K562 (cell line): ENCODE measurements at regions not wholly inside any gene's neighbourhood (a gene's known extent, or its start where the extent isn't known, plus 50 kb on each side); places are given as distances from the start of the nearest gene placed in this dataset.

Experiments used
- CBX5 ChIP-seq: IDR thresholded peaks from 2 replicates; pipeline ENCODE4 v1.6.1; 2014; ENCODE audit warnings: low read depth, borderline replicate concordance
- DIDO1 ChIP-seq: fragments of 450-650 bp; IDR thresholded peaks from 2 replicates; pipeline ENCODE4 v1.6.1; 2016; ENCODE audit warnings: low read depth, missing biosample characterization, missing genetic modification characterization
- DPF2 ChIP-seq: fragments of 450-650 bp; IDR thresholded peaks from 2 replicates; pipeline ENCODE4 v1.6.1; 2016
- ELF4 ChIP-seq: fragments of 450-650 bp; formaldehyde crosslinking; IDR thresholded peaks from 2 replicates; pipeline ENCODE4 v1.4.0; 2022; ENCODE audit warnings: missing genetic modification characterization
- FOXJ3 ChIP-seq: sonication (generic); formaldehyde crosslinking; IDR thresholded peaks from 2 replicates; pipeline ENCODE4 v1.4.0; 2020; ENCODE audit warnings: mild to moderate bottlenecking, missing genetic modification reagents
- HDAC1 ChIP-seq, 2 experiments: fragments of 450-650 bp; IDR thresholded peaks; 2 replicates each; pipeline ENCODE4 v1.6.1; 2016 to 2017; ENCODE audit warnings: inconsistent platforms in 1 of 2, mild to moderate bottlenecking in 1 of 2, moderate library complexity in 1 of 2
- ZBTB8A ChIP-seq: fragments of 450-650 bp; IDR thresholded peaks from 2 replicates; pipeline ENCODE4 v1.6.1; 2018; ENCODE audit warnings: mild to moderate bottlenecking, moderate library complexity; ENCODE audit not compliant: partially characterized antibody
- ZNF134 ChIP-seq: fragments of 250-450 bp; sonication (Bioruptor Pico); conservative IDR thresholded peaks from 2 replicates; pipeline ENCODE4 v1.4.0; 2020
- ZNF146 ChIP-seq: IDR thresholded peaks from one replicate; pipeline ENCODE4 v1.6.1; 2018; ENCODE audit warnings: missing compliant biosample characterization; ENCODE audit not compliant: unreplicated experiment
- ZNF408 ChIP-seq: fragments of 250-450 bp; sonication (Bioruptor Pico); IDR thresholded peaks from 2 replicates; pipeline ENCODE4 v1.4.0; 2020; ENCODE audit warnings: low read depth, mild to moderate bottlenecking, moderate library complexity
- TF ChIP-seq, protein P1 (sequence below): fragments of 250-450 bp; sonication (Bioruptor Pico); IDR thresholded peaks from 2 replicates; pipeline ENCODE4 v1.5.1; 2021; ENCODE audit warnings: mild to moderate bottlenecking
- TF ChIP-seq, protein P2 (sequence below): fragments of 250-450 bp; sonication (Bioruptor Pico); IDR thresholded peaks from 2 replicates; pipeline ENCODE4 v1.4.0; 2020; ENCODE audit warnings: mild to moderate bottlenecking
- TF ChIP-seq, protein P3 (sequence below): fragments of 450-650 bp; IDR thresholded peaks from 2 replicates; pipeline ENCODE4 v1.6.1; 2016

DNA sequence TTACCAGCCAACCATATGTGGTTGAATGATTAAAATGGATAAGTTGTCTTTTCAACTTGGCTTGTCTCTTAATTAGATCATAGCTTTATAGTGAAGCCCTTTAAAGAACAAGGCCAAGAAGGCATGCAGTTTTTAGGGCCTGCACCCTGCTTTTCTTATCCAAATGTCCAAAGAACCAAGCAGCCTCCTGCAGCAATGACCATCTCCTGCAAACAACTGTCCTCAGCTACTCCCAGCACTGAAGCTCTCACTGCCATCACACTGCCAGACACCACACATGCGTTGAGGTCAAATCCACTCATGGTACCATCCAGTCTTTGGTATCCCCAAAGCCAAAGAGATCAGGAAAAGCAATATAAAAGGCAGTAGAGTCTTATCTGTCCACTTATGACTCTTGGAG lies 210.3 kb downstream of the ACTR3B start (continued):
- TF ChIP-seq FOXJ3 (no peak), ELF4 (no peak), DIDO1 (tag) (no peak), ZBTB8A (no peak), ZNF134 (CRISPR knock-in tag) (no peak), ZNF146 (CRISPR knock-in tag) (no peak), DPF2 (no peak), ZNF408 (CRISPR knock-in tag) (no peak), CBX5 (no peak), HDAC1 (IDR thresholded peaks at IDR 0.05) (no peak)
- TF ChIP-seq, protein P1, sequence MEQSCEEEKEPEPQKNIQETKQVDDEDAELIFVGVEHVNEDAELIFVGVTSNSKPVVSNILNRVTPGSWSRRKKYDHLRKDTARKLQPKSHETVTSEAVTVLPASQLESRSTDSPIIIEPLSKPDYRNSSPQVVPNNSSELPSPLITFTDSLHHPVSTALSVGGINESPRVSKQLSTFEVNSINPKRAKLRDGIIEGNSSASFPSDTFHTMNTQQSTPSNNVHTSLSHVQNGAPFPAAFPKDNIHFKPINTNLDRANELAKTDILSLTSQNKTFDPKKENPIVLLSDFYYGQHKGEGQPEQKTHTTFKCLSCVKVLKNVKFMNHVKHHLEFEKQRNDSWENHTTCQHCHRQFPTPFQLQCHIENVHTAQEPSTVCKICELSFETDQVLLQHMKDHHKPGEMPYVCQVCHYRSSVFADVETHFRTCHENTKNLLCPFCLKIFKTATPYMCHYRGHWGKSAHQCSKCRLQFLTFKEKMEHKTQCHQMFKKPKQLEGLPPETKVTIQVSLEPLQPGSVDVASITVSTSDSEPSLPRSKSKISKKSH (CRISPR knock-in tag): no peak
- TF ChIP-seq, protein P2, sequence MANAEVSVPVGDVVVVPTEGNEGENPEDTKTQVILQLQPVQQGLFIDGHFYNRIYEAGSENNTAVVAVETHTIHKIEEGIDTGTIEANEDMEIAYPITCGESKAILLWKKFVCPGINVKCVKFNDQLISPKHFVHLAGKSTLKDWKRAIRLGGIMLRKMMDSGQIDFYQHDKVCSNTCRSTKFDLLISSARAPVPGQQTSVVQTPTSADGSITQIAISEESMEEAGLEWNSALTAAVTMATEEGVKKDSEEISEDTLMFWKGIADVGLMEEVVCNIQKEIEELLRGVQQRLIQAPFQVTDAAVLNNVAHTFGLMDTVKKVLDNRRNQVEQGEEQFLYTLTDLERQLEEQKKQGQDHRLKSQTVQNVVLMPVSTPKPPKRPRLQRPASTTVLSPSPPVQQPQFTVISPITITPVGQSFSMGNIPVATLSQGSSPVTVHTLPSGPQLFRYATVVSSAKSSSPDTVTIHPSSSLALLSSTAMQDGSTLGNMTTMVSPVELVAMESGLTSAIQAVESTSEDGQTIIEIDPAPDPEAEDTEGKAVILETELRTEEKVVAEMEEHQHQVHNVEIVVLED (CRISPR knock-in tag): no peak
- TF ChIP-seq, protein P3, sequence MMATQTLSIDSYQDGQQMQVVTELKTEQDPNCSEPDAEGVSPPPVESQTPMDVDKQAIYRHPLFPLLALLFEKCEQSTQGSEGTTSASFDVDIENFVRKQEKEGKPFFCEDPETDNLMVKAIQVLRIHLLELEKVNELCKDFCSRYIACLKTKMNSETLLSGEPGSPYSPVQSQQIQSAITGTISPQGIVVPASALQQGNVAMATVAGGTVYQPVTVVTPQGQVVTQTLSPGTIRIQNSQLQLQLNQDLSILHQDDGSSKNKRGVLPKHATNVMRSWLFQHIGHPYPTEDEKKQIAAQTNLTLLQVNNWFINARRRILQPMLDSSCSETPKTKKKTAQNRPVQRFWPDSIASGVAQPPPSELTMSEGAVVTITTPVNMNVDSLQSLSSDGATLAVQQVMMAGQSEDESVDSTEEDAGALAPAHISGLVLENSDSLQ: no peak
- TF ChIP-seq, all 486 proteins: peak for 0
